HEK293 (cell line): ENCODE measurements at regions not wholly inside any gene's neighbourhood (a gene's known extent, or its start where the extent isn't known, plus 50 kb on each side); places are given as distances from the start of the nearest gene placed in this dataset.

ENCODE experiments used
- CTCF ChIA-PET: fragments of 350-600 bp; formaldehyde crosslinking; extraction: SDS; loops from one replicate; lab custom pipeline; 2021; ENCODE audit warnings: antibody characterized with exemption; lab: Yijun Ruan, JAX
- POLR2A ChIA-PET: fragments of 300-600 bp; formaldehyde crosslinking; extraction: SDS; loops from one replicate; lab custom pipeline; 2020; ENCODE audit warnings: antibody characterized with exemption, inconsistent platforms; lab: Yijun Ruan, JAX
- H3K27ac ChIP-seq: fragments of 200-500 bp; sonication (Bioruptor generic); 2 replicates; pipeline ENCODE4 v1.5.1; 2014; ENCODE audit warnings: low read depth, low read length, control low read depth, inconsistent platforms; ENCODE audit errors: extremely low read depth
- H3K36me3 ChIP-seq, 2 experiments: fragments of 200-500 bp in 1 of 2; sonication (Bioruptor generic) in 1 of 2; 1 replicate in 1 of 2; 2 replicates in 1 of 2; pipeline ENCODE4 v1.5.1; 2014 to 2017; ENCODE audit warnings: inconsistent platforms in 2 of 2, low read length in 2 of 2; ENCODE audit not compliant: control insufficient read depth in 2 of 2, insufficient read depth in 1 of 2
- H3K4me1 ChIP-seq: fragments of 200-500 bp; sonication (Bioruptor generic); 2 replicates; pipeline ENCODE4 v1.5.1; 2014; ENCODE audit warnings: mild to moderate bottlenecking, low read length, inconsistent platforms; ENCODE audit not compliant: control insufficient read depth, insufficient read depth
- H3K4me3 ChIP-seq: 2 replicates; pipeline ENCODE4 v1.5.1; 2011; ENCODE audit warnings: low read depth, mild to moderate bottlenecking, control low read depth, low read length, moderate library complexity
- H3K9me3 ChIP-seq: fragments of 200-500 bp; sonication (Bioruptor generic); 2 replicates; pipeline ENCODE4 v1.5.1; 2014; ENCODE audit warnings: low read depth, low read length, inconsistent platforms; ENCODE audit not compliant: control insufficient read depth, insufficient read depth
- GLIS1 ChIP-seq: fragments of 450-650 bp; formaldehyde crosslinking; IDR thresholded peaks from 2 replicates; pipeline ENCODE4 v1.5.1; 2016; ENCODE audit warnings: missing biosample characterization, missing genetic modification characterization
- KLF10 ChIP-seq: fragments of 450-650 bp; IDR thresholded peaks from 2 replicates; pipeline ENCODE4 v1.5.1; 2018; ENCODE audit warnings: missing biosample characterization, mild to moderate bottlenecking, missing genetic modification characterization
- MYNN ChIP-seq: fragments of 450-650 bp; formaldehyde crosslinking; IDR thresholded peaks from 2 replicates; pipeline ENCODE4 v1.5.1; 2016; ENCODE audit warnings: missing biosample characterization, missing genetic modification characterization, borderline replicate concordance
- MZF1 ChIP-seq: fragments of 450-650 bp; formaldehyde crosslinking; IDR thresholded peaks from 2 replicates; pipeline ENCODE4 v1.5.1; 2017; ENCODE audit warnings: missing biosample characterization, missing genetic modification characterization, borderline replicate concordance
- OSR2 ChIP-seq: fragments of 450-650 bp; formaldehyde crosslinking; IDR thresholded peaks from 2 replicates; pipeline ENCODE4 v1.5.1; 2016; ENCODE audit warnings: missing biosample characterization, missing genetic modification characterization
- PRDM1 ChIP-seq: fragments of 450-650 bp; formaldehyde crosslinking; IDR thresholded peaks from 2 replicates; pipeline ENCODE4; 2016; ENCODE audit warnings: missing biosample characterization, missing genetic modification characterization
- ZBTB17 ChIP-seq: fragments of 450-650 bp; formaldehyde crosslinking; IDR thresholded peaks from 2 replicates; pipeline ENCODE4 v1.5.1; 2016; ENCODE audit warnings: missing biosample characterization, missing genetic modification characterization
- ZBTB48 ChIP-seq: fragments of 450-650 bp; formaldehyde crosslinking; IDR thresholded peaks from 2 replicates; pipeline ENCODE4 v1.5.1; 2016; ENCODE audit warnings: missing biosample characterization, missing genetic modification characterization
- ZBTB7A ChIP-seq: fragments of 450-650 bp; formaldehyde crosslinking; IDR thresholded peaks from 2 replicates; pipeline ENCODE4 v1.5.1; 2016; ENCODE audit warnings: low read depth, missing biosample characterization, missing genetic modification characterization
- ZEB2 ChIP-seq: fragments of 450-650 bp; formaldehyde crosslinking; IDR thresholded peaks from 2 replicates; pipeline ENCODE4 v1.5.1; 2016; ENCODE audit warnings: missing biosample characterization, missing genetic modification characterization
- ZFHX2 ChIP-seq: fragments of 450-650 bp; formaldehyde crosslinking; conservative IDR thresholded peaks from 2 replicates; pipeline ENCODE4 v1.5.1; 2016; ENCODE audit warnings: missing biosample characterization, missing genetic modification characterization
- ZFP69B ChIP-seq: fragments of 450-650 bp; formaldehyde crosslinking; IDR thresholded peaks from 2 replicates; pipeline ENCODE4 v1.5.1; 2016; ENCODE audit warnings: missing biosample characterization, missing genetic modification characterization
- ZNF10 ChIP-seq: fragments of 450-650 bp; formaldehyde crosslinking; IDR thresholded peaks from 2 replicates; pipeline ENCODE4 v1.5.1; 2017; ENCODE audit warnings: missing biosample characterization, missing genetic modification characterization
- ZNF211 ChIP-seq: fragments of 450-650 bp; formaldehyde crosslinking; IDR thresholded peaks from 2 replicates; pipeline ENCODE4 v1.5.1; 2016; ENCODE audit warnings: low read depth, missing biosample characterization, missing genetic modification characterization
- ZNF274 ChIP-seq, 2 experiments: fragments of 200-500 bp in 1 of 2; fragments of 450-650 bp in 1 of 2; sonication (Bioruptor generic) in 1 of 2; formaldehyde crosslinking in 1 of 2; IDR thresholded peaks; 2 replicates each; pipeline versions ENCODE4 v1.5.1 to v1.6.1; 2014 to 2016; ENCODE audit warnings: borderline replicate concordance in 1 of 2, inconsistent platforms in 1 of 2, low read length in 1 of 2, missing biosample characterization in 1 of 2, missing genetic modification characterization in 1 of 2
- ZNF311 ChIP-seq: fragments of 450-650 bp; formaldehyde crosslinking; IDR thresholded peaks from 2 replicates; pipeline ENCODE4 v1.5.1; 2017; ENCODE audit warnings: missing biosample characterization, missing genetic modification characterization, borderline replicate concordance
- ZNF335 ChIP-seq: fragments of 450-650 bp; formaldehyde crosslinking; conservative IDR thresholded peaks from 2 replicates; pipeline ENCODE4 v1.5.1; 2016; ENCODE audit warnings: missing biosample characterization, missing genetic modification characterization
- ZNF623 ChIP-seq: fragments of 450-650 bp; formaldehyde crosslinking; IDR thresholded peaks from 2 replicates; pipeline ENCODE4 v1.5.1; 2016; ENCODE audit warnings: missing biosample characterization, missing genetic modification characterization
- ZNF843 ChIP-seq: fragments of 450-650 bp; formaldehyde crosslinking; IDR thresholded peaks from 2 replicates; pipeline ENCODE4 v1.5.1; 2016; ENCODE audit warnings: missing biosample characterization, missing genetic modification characterization
- ZSCAN16 ChIP-seq: fragments of 450-650 bp; formaldehyde crosslinking; IDR thresholded peaks from 2 replicates; pipeline ENCODE4 v1.5.1; 2016; ENCODE audit warnings: missing biosample characterization, missing genetic modification characterization
- TF ChIP-seq, protein P1 (sequence below): fragments of 450-650 bp; formaldehyde crosslinking; IDR thresholded peaks from 2 replicates; pipeline ENCODE4 v1.5.1; 2016; ENCODE audit warnings: missing biosample characterization, missing genetic modification characterization
- TF ChIP-seq, protein P2 (sequence below): fragments of 450-650 bp; formaldehyde crosslinking; IDR thresholded peaks from 2 replicates; pipeline ENCODE4 v1.5.1; 2016; ENCODE audit warnings: missing biosample characterization, missing genetic modification characterization, low read depth

GRCh38 chr6:90409700-90410099, 113.1 kb upstream of the BACH2 start:
- H3K4me1 ChIP-seq = no peaks in the 10 kb centered on the region
- H3K4me3 ChIP-seq = no peak overlapping the region
- no peak for TF ChIP-seq ZNF335
- POLR2A ChIA-PET = no interaction called here
- no peaks in the 10 kb centered on the region for H3K9me3 ChIP-seq
- no peak overlapping the region for H3K27ac ChIP-seq
- CTCF ChIA-PET = interaction anchor here (0.5 to 1.6 kb wide), 7 partner anchors 10 to 1199 kb away, joined by 3 to 7 read pairs (median 4); no protein-coding TSS in a partner anchor
- no peaks in the 10 kb centered on the region for H3K36me3 ChIP-seq

DNA sequence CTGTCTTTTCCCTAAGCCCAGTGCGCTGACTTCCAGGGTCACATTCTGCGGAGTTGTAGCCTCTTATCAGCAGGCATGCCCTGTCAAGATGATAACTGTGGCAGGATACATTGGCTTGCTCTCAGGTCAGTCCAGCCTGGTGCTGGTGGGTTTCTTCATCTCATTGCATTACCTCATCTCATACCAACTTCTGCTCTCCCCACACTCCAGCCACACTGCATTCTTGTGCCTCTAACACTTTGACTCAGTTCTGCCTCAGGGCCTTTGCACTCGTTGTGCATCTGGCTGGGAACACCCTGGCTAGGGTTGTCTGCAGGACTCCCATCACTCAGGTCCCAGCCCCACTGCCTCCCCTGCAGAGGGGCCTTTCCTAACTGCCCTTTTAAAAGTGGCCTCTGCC, 110.3 kb upstream of the BACH2 start:
- POLR2A ChIA-PET = no interaction called here
- CTCF ChIA-PET = interaction anchor here (0.7 to 1.8 kb wide), 4 partner anchors 14 to 927 kb away, joined by 3 to 8 read pairs (median 4); no protein-coding TSS in a partner anchor
- H3K36me3 ChIP-seq = no peaks in the 10 kb centered on the region
- H3K9me3 ChIP-seq = no peaks in the 10 kb centered on the region
- TF ChIP-seq ZNF623 (tag by site-specific recombination) (peak; percentile 89), ZNF843 (no peak)
- TF ChIP-seq, all 188 proteins: peak for 1
- Histone ChIP-seq H3K4me1 (0 out of 2 replicates have a peak, but pooled peaks cover 4% of the 10 kb centered on the region), H3K4me3 (no peak overlapping the region), H3K27ac (no peak overlapping the region)

DNA sequence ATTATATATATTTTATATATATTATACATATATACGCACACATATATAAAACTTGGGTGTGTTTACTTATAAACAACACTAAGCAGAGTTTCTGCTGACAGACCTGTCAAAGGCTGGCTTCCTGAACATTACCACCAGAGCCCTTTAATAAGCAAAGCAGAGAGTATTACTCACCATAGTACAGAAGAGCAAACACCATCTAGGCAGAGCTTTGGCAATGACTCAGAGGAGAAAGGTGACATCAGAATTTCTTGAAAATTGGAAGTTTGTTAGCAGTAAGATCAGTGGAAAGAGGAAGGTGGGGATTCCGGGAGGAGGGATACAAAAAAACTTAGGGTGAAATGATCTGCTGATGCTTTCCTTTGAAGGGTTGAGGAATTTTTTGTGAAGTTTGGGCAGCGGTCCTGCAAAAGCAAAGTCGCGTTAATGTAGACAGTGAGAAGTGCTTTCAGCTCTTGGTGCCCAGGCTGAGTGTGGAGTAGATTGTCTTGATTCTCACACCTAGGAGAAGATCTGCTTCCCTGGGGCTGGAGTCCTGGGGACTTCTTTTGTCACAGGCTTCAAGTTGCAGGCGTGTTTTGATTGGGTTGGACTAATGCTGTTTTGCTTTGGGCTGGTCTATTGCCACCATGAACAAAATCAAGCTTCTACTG, 109.6 kb upstream of the BACH2 start:
- ChIA-PET CTCF (interaction anchor here (0.6 to 1.8 kb wide), 4 partner anchors 13 to 88 kb away, joined by 3 to 5 read pairs (median 4); no protein-coding TSS in a partner anchor), POLR2A (no interaction called here)
- no peaks in the 10 kb centered on the region for H3K9me3 ChIP-seq
- H3K27ac ChIP-seq = no peak overlapping the region
- H3K36me3 ChIP-seq = no peaks in the 10 kb centered on the region
- H3K4me1 ChIP-seq = 0 out of 2 replicates have a peak, but pooled peaks cover 4% of the 10 kb centered on the region
- no peak overlapping the region for H3K4me3 ChIP-seq
- TF ChIP-seq ZNF274 (IDR thresholded peaks at IDR 0.05; ENCODE audit: low read length) = no peak
- no peak for TF ChIP-seq ZNF274 (tag by site-specific recombination; IDR thresholded peaks at IDR 0.05; ENCODE audit: borderline replicate concordance)
- TF ChIP-seq PRDM1 = 0 out of 2 replicates have a peak, but pooled peaks have one; percentile 43

DNA sequence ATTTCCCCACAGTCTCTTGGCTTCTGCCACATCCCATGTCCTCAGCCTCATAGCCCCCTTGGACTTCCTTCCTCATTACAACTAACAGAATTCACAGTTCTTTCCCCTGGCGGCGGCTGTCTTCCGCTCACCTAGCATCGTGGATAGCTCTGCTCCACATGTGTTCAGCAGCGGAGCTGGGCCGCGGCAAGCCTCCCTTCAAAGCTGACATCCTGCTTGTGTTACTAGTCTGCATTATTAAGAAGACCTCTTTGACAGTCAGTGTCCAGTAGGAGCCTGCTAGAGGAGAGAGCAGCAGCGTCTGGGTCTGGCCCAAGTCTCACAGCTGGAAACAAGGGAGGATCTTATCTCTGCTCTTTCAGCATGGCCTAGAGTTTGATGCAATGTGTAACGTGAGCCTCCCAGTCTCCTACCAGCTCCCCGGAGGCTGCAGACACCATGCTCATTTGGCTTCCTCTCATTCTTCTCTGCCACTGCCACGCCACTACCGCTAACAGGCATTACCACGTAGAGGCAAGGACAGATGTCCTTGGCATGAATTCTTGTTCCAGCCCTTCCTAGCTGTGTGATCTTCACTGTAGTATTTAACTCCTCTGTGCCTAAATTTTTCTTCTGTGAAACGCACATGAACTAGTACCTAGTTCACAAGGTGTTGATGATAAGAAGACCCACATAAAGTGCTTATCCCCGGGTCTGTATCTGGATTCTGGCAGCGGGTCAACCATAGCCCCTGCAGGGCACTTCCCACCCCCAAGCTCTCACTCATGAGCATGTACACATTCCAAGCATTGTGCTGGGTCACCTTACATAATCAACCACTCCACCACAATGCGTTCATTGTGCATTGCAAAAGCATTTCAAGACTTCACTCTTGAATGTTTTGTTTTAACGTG, 107.1 kb upstream of the BACH2 start:
- ChIA-PET CTCF (interaction anchor here (0.5 to 3.5 kb wide), 7 partner anchors 9 to 459 kb away, joined by 3 to 27 read pairs (median 5); no protein-coding TSS in a partner anchor), POLR2A (interaction anchor here (0.6 kb wide), 1 partner anchor 106 kb away, joined by 3 read pairs; no protein-coding TSS in a partner anchor)
- Histone ChIP-seq H3K9me3 (no peaks in the 10 kb centered on the region), H3K4me1 (0 out of 2 replicates have a peak, but pooled peaks cover 4% of the 10 kb centered on the region), H3K36me3 (no peaks in the 10 kb centered on the region), H3K27ac (no peak overlapping the region), H3K4me3 (no peak overlapping the region)
- peak; percentile 83; the same call in 1 of the 2 replicates for TF ChIP-seq MZF1 (tag by site-specific recombination)
- TF ChIP-seq ZNF211 = no peak
- TF ChIP-seq KLF10 = no peak
- no peak for TF ChIP-seq GLIS1 (tag by site-specific recombination)
- peak; percentile 68; the same call in 1 of the 2 replicates for TF ChIP-seq ZEB2 (tag by site-specific recombination)
- TF ChIP-seq, protein P1, sequence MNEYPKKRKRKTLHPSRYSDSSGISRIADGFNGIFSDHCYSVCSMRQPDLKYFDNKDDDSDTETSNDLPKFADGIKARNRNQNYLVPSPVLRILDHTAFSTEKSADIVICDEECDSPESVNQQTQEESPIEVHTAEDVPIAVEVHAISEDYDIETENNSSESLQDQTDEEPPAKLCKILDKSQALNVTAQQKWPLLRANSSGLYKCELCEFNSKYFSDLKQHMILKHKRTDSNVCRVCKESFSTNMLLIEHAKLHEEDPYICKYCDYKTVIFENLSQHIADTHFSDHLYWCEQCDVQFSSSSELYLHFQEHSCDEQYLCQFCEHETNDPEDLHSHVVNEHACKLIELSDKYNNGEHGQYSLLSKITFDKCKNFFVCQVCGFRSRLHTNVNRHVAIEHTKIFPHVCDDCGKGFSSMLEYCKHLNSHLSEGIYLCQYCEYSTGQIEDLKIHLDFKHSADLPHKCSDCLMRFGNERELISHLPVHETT (tag by site-specific recombination) = no peak
- no peak for TF ChIP-seq ZNF311 (tag by site-specific recombination)
- TF ChIP-seq ZFP69B (tag by site-specific recombination) = 0 out of 2 replicates have a peak, but pooled peaks have one; percentile 15
- TF ChIP-seq MYNN (tag by site-specific recombination) = no peak
- peak; percentile 89 for TF ChIP-seq OSR2 (tag by site-specific recombination)
- TF ChIP-seq, protein P2, sequence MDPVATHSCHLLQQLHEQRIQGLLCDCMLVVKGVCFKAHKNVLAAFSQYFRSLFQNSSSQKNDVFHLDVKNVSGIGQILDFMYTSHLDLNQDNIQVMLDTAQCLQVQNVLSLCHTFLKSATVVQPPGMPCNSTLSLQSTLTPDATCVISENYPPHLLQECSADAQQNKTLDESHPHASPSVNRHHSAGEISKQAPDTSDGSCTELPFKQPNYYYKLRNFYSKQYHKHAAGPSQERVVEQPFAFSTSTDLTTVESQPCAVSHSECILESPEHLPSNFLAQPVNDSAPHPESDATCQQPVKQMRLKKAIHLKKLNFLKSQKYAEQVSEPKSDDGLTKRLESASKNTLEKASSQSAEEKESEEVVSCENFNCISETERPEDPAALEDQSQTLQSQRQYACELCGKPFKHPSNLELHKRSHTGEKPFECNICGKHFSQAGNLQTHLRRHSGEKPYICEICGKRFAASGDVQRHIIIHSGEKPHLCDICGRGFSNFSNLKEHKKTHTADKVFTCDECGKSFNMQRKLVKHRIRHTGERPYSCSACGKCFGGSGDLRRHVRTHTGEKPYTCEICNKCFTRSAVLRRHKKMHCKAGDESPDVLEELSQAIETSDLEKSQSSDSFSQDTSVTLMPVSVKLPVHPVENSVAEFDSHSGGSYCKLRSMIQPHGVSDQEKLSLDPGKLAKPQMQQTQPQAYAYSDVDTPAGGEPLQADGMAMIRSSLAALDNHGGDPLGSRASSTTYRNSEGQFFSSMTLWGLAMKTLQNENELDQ = no peak
- no peak for TF ChIP-seq ZFHX2
- TF ChIP-seq ZBTB7A (tag by site-specific recombination) = no peak
- no peak for TF ChIP-seq ZNF10 (tag by site-specific recombination)
- TF ChIP-seq ZBTB17 (tag by site-specific recombination) = peak; percentile 48; the same call in 1 of the 2 replicates
- peak; percentile 37; the same call in 1 of the 2 replicates for TF ChIP-seq ZBTB48 (tag by site-specific recombination)
- no peak for TF ChIP-seq ZSCAN16
